Coronary artery (tissue), 2 donors: ENCODE measurements at regions not wholly inside any gene's neighbourhood (a gene's known extent, or its start where the extent isn't known, plus 50 kb on each side); places are given as distances from the start of the nearest gene placed in this dataset.

Experiments used
- DNase-seq: peaks from one replicate; pipeline ENCODE4 v3.0.0-alpha.2; 2017; ENCODE audit warnings: low spot score
- H3K27ac ChIP-seq, 2 donors: fragments of 200-600 bp; sonication (generic); one replicate each; pipeline ENCODE4 v1.5.1; 2016 to 2019
- H3K4me3 ChIP-seq: fragments of 200-600 bp; sonication (generic); 2 replicates; pipeline ENCODE4 v1.5.1; 2016; ENCODE audit warnings: mild to moderate bottlenecking, moderate library complexity
- CTCF ChIP-seq: fragments of 200-600 bp; sonication (generic); IDR thresholded peaks from one replicate; pipeline ENCODE4 v1.5.1; 2019; ENCODE audit warnings: antibody characterized with exemption

GRCh38 chr2:74081030-74081762 lies 66.5 kb downstream of the BOLA3 start:
- no peak for DNase-seq
- Histone ChIP-seq H3K27ac (no peak overlapping the region), H3K4me3 (no peak overlapping the region)
- TF ChIP-seq CTCF, result no peak

- no peak overlapping the region for H3K27ac ChIP-seq
- no peak for DNase-seq
- no peak overlapping the region for H3K4me3 ChIP-seq
- TF ChIP-seq CTCF, result no peak
Observed at GRCh38 chr2:74081763-74082110, 66.0 kb downstream of the BOLA3 start.

GRCh38 chr2:74083750-74084149 lies 64.0 kb downstream of the BOLA3 start:
- H3K27ac ChIP-seq, result no peak overlapping the region
- no peak overlapping the region for H3K4me3 ChIP-seq
- TF ChIP-seq CTCF, result no peak
- no peak for DNase-seq
